Heart left ventricle (tissue), 13 donors: ENCODE measurements at regions not wholly inside any gene's neighbourhood (a gene's known extent, or its start where the extent isn't known, plus 50 kb on each side); places are given as distances from the start of the nearest gene placed in this dataset.

Experiments
- POLR2A ChIP-seq, 2 donors: fragments of 450-650 bp; IDR thresholded peaks; one replicate each; pipeline ENCODE4 v1.6.1; 2017; ENCODE audit warnings: antibody characterized with exemption in 2 of 2, mild to moderate bottlenecking in 2 of 2, moderate library complexity in 2 of 2
- TF ChIP-seq, protein P1 (sequence below), 12 donors: fragments of 200-600 bp; sonication (generic) in 4 of 12; IDR thresholded peaks; one replicate each; pipeline versions ENCODE4 v1.5.0 to v1.8.0; 2018 to 2022; ENCODE audit warnings: antibody characterized with exemption in 12 of 12, mild to moderate bottlenecking in 5 of 12
- donor health status: ischemic (EF 13 %, LVEDD 7.1; RV severe dilation, severe dysfunction).
- donor health status: DM: no; HTN: yes; CAD: no.
- donor health status: DM: no; HTN: no; CAD: no.
- donor health status: ischemic (EF 25% LVEDD 6.9; RV normal size, moderate dysfunction).
- donor health status: ischemic (EF 25% LVEDD 5.7; RV mildly dilated, moderate dysfunction).
- donor health status: ischemic (EF 35%, LVEDD 5.7; RV mildly dilated, moderate dysfunction).
- donor health status: nonischemic (EF 11% LVEDD 7.7; RV severe dilation, severe dysfunction).
- donor health status: DM: yes; HTN: yes; CAD: no.
- donor health status: PGD.
- donor health status: ischemic (EF 29% LVEDD 5.4; RV normal size, mild dysfunction).
- donor health status: nonischemic (EF 23%, LVEDD 6.1; RV moderate dilation, normal function).

DNA sequence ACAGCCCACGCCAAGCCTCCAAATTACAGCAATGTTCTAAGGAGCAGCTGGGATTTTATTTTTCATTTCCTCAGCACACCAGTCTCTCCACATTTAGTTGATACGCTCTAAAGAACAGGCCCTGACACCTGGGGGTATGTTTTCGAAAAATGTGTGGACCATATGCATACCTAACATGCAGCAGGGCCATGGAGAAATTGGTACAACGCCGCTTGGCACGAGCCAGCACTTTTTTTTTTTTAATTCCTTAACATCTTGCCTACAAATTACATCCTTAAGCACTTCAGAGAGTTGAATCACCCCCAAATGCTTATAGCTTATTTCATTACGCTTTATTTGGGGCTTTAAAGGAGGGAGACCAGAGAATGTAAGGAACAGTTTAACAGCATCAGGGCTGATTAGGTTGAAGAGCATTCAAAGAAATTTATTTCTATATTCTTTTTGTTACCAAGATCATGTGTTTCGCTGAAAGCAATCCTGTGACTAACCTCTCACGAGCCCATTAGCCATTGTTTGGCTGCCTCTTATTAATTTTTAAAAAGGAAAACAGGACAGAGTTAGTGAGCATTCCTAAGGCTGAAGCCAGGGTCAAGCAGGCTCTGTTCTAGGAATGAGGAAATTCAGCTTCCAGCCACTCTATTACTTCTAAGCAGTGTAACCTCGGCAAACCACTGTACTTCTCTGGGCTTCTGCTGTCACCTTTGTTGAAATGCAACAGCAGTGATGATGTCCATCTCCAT, 173.8 kb downstream of the ACTL7B start:
- TF ChIP-seq, protein P1, sequence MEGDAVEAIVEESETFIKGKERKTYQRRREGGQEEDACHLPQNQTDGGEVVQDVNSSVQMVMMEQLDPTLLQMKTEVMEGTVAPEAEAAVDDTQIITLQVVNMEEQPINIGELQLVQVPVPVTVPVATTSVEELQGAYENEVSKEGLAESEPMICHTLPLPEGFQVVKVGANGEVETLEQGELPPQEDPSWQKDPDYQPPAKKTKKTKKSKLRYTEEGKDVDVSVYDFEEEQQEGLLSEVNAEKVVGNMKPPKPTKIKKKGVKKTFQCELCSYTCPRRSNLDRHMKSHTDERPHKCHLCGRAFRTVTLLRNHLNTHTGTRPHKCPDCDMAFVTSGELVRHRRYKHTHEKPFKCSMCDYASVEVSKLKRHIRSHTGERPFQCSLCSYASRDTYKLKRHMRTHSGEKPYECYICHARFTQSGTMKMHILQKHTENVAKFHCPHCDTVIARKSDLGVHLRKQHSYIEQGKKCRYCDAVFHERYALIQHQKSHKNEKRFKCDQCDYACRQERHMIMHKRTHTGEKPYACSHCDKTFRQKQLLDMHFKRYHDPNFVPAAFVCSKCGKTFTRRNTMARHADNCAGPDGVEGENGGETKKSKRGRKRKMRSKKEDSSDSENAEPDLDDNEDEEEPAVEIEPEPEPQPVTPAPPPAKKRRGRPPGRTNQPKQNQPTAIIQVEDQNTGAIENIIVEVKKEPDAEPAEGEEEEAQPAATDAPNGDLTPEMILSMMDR (IDR thresholded peaks at IDR 0.05) = no peak
- no peak for TF ChIP-seq POLR2A (IDR thresholded peaks at IDR 0.05)
